ENCODE measurements at regions not wholly inside any gene's neighbourhood (a gene's known extent, or its start where the extent isn't known, plus 50 kb on each side); places are given as distances from the start of the nearest gene placed in this dataset.

GRCh38 chr11:44418456-44418830 lies 108.5 kb upstream of the ALX4 start:
- Histone ChIP-seq H3K4me1 (no peaks in the 10 kb centered on the region), H3K27me3 (peaks cover 4% of the 10 kb centered on the region), H3K36me3 (no peaks in the 10 kb centered on the region), H3K27ac (no peak overlapping the region), H3K9me3 (no peaks in the 10 kb centered on the region), H3K4me3 (no peak overlapping the region)
- TF ChIP-seq EP300 (IDR thresholded peaks at IDR 0.05) (no peak), POLR2A (IDR thresholded peaks at IDR 0.05) (no peak), CTCF (IDR thresholded peaks at IDR 0.05) (no peak), POLR2AphosphoS5 (IDR thresholded peaks at IDR 0.05) (no peak)
- WGBS, 2 donors (ENCODE audit: low coverage in 1 of 2): 65 to 77% methylated on average over 3 to 7 of the region's 7 CpGs
- ATAC-seq: no peak

DNA sequence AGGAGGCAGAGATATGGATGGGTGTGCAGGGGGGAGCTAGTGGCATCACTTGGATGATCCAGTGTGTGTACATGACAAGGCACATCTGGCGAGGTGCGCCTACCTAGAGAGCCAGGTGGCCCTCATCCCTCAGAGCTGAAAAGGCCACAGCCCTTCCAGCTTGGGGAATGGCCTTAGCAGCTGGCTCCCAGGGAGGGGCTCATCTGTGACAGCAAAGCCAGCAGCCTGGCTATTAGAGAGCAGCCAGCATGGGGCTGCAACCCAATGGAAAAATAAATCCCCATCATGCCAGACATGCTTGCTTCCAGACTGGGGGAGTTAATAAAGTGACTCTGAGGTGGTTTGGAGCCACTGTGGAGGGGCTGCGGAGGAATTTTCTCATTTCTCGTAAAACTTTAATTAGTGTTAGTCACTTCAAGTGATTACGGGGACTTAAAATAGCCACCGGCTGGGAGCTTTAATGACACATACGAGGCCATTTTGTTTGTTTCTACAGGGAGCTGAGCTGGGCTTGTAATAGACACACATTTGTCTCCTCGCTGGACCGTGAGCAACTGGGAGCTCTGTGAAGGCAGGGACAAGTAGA lies 111.2 kb upstream of the ALX4 start:
- no peak for ATAC-seq
- 50 to 79% methylated on average over 2 to 4 of the region's 9 CpGs for WGBS, 2 donors (ENCODE audit: low coverage in 1 of 2)
- TF ChIP-seq EP300 (IDR thresholded peaks at IDR 0.05) (no peak), POLR2A (IDR thresholded peaks at IDR 0.05) (no peak), CTCF (IDR thresholded peaks at IDR 0.05) (no peak)
- Histone ChIP-seq H3K4me3 (no peak overlapping the region), H3K27me3 (peaks cover 22% of the 10 kb centered on the region), H3K36me3 (no peaks in the 10 kb centered on the region), H3K27ac (no peak overlapping the region), H3K9me3 (no peaks in the 10 kb centered on the region), H3K4me1 (no peaks in the 10 kb centered on the region)

GRCh38 chr11:44423289-44423688 lies 113.3 kb upstream of the ALX4 start:
- Histone ChIP-seq H3K36me3 (no peaks in the 10 kb centered on the region), H3K9me3 (no peaks in the 10 kb centered on the region), H3K27me3 (peaks cover 39% of the 10 kb centered on the region), H3K4me1 (no peaks in the 10 kb centered on the region), H3K4me3 (no peak overlapping the region), H3K27ac (no peak overlapping the region)
- ATAC-seq: no peak
- TF ChIP-seq EP300 (IDR thresholded peaks at IDR 0.05) (no peak), POLR2AphosphoS5 (IDR thresholded peaks at IDR 0.05) (no peak), POLR2A (IDR thresholded peaks at IDR 0.05) (no peak), CTCF (IDR thresholded peaks at IDR 0.05) (no peak)
- 67 to 100% methylated on average over 1 to 2 of the region's 5 CpGs for WGBS, 2 donors (ENCODE audit: low coverage in 1 of 2)

- no peak overlapping the region for H3K4me3 ChIP-seq
- H3K27ac ChIP-seq: no peak overlapping the region
- TF ChIP-seq POLR2AphosphoS5 (IDR thresholded peaks at IDR 0.05): no peak
- TF ChIP-seq EP300 (IDR thresholded peaks at IDR 0.05): no peak
- no peak for TF ChIP-seq CTCF (IDR thresholded peaks at IDR 0.05)
- TF ChIP-seq POLR2A (IDR thresholded peaks at IDR 0.05): no peak
- H3K4me1 ChIP-seq: no peaks in the 10 kb centered on the region
- WGBS, 2 donors (ENCODE audit: low coverage in 1 of 2): 86 to 94% methylated on average over 3 to 4 of the region's 4 CpGs
- H3K36me3 ChIP-seq: no peaks in the 10 kb centered on the region
- H3K27me3 ChIP-seq: peaks cover 47% of the 10 kb centered on the region
- H3K9me3 ChIP-seq: no peaks in the 10 kb centered on the region
- ATAC-seq: no peak
These were observed 114.9 kb upstream of the ALX4 start for GRCh38 chr11:44424841-44425240.

DNA sequence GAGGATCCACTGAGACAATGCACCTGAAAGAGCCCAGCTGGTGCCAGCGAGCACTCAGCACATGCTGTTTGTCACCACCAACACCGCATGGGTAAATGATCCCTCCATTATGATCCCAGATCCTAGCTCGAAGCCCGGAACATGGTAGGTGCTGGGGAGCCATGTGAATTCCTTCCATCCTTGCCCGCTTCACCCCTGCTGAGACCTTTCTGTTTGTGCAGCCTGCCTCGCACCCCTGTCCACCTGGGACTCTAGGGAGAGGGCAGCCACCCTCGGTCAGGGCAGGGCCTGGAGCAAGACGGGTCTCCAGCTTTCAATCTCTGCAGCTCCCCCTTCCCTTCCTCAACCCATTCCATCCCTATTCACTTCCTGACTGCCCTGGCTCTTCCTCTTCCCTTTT lies 116.2 kb upstream of the ALX4 start:
- ATAC-seq: no peak
- Histone ChIP-seq H3K27ac (no peak overlapping the region), H3K27me3 (peaks cover 47% of the 10 kb centered on the region), H3K36me3 (no peaks in the 10 kb centered on the region), H3K9me3 (no peaks in the 10 kb centered on the region), H3K4me1 (no peaks in the 10 kb centered on the region), H3K4me3 (no peak overlapping the region)
- 77% methylated on average over 5 of the region's 8 CpGs; no CpG with 5 or more reads in 1 of the 2 donors for WGBS, 2 donors (ENCODE audit: low coverage in 1 of 2)
- TF ChIP-seq EP300 (IDR thresholded peaks at IDR 0.05): no peak
- TF ChIP-seq CTCF (IDR thresholded peaks at IDR 0.05): no peak
- TF ChIP-seq POLR2A (IDR thresholded peaks at IDR 0.05): no peak
- TF ChIP-seq POLR2AphosphoS5 (IDR thresholded peaks at IDR 0.05): no peak

Data from gastroesophageal sphincter (tissue), 4 donors.